CD4-positive, alpha-beta T cell treated with Interleukin-17A for 4 hours (primary cell): ENCODE measurements at regions not wholly inside any gene's neighbourhood (a gene's known extent, or its start where the extent isn't known, plus 50 kb on each side); places are given as distances from the start of the nearest gene placed in this dataset.
A peak's percentile ranks its signal among the peaks of the same experiment; 100 is the strongest.

Source experiments
- DNase-seq: peaks from one replicate; pipeline ENCODE4 v3.0.0-alpha.2; 2020; ENCODE audit warnings: mixed read lengths

DNA sequence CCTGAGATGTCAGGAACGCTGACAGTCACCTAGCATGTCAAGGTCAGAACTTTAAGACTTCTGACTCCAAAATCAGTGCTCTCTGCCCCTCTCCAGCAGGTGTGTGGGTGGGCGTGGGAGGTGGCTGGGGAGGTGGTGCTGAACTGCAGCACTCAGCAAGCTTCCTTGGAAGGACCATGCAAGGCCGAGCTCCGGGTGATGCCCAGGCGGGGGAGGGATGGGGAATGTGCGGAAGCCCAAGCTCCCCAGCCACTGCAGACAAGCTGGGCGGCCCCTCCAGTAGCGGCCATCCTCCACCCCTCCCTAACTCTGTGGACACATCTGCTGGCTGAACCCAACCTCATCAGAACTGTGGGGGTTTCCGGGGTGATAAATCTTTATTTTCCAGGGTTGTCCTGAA lies 296.6 kb downstream of the TLE3 start:
- no peak for DNase-seq

- DNase-seq = no peak
Measured at GRCh38 chr15:69802432-69802831, 295.3 kb downstream of the TLE3 start.

DNA sequence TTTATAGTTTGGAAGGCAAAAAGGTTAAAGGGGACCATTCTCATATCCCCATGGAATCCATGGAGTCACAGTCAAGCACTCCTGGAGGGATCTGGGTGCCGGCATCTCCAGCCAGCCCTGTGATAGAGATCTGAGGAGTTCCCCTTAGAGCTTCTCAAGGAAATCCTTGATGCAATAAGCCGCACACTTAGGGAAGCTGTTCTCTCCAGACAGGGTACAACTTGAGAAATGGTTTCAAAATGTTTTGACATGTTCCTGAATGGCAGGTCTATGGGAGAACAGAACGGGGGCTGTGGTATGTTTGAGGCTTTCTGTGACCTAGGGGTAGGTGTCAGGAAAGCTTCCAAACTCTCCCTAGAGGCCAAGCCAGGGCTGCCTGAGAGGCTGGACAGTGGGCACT lies 292.9 kb downstream of the TLE3 start:
- no peak for DNase-seq

- no peak for DNase-seq
Measured at GRCh38 chr15:69805248-69805953, 292.3 kb downstream of the TLE3 start.

- DNase-seq = no peak
Measured at GRCh38 chr15:69806287-69806915, 291.3 kb downstream of the TLE3 start.

- DNase-seq = peak; percentile 49
Measured at GRCh38 chr15:69807721-69808120, 290.0 kb downstream of the TLE3 start.

- no peak for DNase-seq
Measured at GRCh38 chr15:69808756-69809155, 289.0 kb downstream of the TLE3 start.

- DNase-seq = no peak
Measured at GRCh38 chr15:69809421-69809820, 288.3 kb downstream of the TLE3 start.

- DNase-seq = no peak
Measured at GRCh38 chr15:69810431-69811354, 287.0 kb downstream of the TLE3 start.

GRCh38 chr15:69812861-69813261 lies 284.9 kb downstream of the TLE3 start:
- no peak for DNase-seq

DNA sequence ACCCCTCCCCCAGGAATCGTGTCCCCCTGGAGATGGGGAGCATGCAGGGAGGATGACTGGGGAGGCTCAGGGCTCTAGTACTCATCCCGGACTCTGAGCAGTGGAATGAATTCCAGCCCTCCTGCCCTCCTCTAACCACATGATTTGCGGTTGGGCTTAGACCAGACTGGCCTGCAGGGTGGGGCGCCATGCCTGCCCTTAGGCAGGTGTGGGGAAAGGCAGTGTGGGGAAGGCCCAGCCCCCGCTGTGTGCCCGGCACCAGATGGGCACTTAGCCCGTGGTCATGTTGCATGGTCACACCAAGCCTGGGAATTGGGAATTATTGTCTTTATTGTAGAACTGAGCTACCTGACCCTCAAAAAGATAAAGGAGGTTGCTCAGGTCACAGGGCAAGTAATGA lies 283.8 kb downstream of the TLE3 start:
- DNase-seq = no peak

DNA sequence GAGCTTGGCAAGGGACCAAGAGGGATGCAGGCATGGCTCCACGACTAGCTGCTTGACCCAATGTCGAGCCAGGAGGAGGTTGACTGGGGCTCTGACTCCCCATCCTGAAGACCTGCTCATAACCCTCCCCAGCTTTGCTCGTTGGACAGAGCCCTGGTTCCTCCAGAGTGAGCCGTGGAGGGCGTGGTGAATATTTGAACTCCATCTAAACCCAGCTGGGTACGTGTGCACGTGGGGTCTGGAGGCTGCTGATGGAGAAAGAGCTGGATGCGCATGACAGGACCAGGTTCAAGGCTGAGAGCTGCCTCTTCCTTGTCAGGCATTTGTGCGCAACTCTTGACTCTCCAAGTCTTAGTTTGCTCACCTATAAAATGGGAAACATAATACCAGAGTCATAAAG lies 282.8 kb downstream of the TLE3 start:
- no peak for DNase-seq

GRCh38 chr15:69815793-69816192 lies 281.9 kb downstream of the TLE3 start:
- DNase-seq = no peak

GRCh38 chr15:69816522-69816921 lies 281.2 kb downstream of the TLE3 start:
- no peak for DNase-seq

GRCh38 chr15:69818529-69818928 lies 279.2 kb downstream of the TLE3 start:
- DNase-seq = no peak

GRCh38 chr15:69819371-69819770 lies 278.3 kb downstream of the TLE3 start:
- no peak for DNase-seq

DNA sequence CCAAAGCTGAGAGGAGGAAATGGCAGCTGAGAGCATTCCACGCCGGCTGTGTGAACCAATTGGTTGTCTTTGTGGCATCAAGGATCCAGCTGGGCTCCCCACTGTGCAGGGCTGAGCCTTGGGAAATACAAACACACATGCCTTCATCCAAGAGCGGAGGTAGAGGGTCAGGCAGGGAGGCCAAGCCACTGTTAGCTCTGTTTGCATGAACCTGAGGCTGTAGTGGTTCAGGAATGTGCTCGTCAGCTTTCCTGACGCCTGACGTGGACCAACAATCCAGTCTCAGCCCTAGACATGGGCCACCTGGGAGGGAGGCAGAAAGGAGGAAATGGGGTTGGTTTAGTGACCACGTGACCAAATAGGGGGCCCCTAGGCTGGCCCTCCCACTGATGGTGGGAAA lies 276.9 kb downstream of the TLE3 start:
- DNase-seq = no peak

DNA sequence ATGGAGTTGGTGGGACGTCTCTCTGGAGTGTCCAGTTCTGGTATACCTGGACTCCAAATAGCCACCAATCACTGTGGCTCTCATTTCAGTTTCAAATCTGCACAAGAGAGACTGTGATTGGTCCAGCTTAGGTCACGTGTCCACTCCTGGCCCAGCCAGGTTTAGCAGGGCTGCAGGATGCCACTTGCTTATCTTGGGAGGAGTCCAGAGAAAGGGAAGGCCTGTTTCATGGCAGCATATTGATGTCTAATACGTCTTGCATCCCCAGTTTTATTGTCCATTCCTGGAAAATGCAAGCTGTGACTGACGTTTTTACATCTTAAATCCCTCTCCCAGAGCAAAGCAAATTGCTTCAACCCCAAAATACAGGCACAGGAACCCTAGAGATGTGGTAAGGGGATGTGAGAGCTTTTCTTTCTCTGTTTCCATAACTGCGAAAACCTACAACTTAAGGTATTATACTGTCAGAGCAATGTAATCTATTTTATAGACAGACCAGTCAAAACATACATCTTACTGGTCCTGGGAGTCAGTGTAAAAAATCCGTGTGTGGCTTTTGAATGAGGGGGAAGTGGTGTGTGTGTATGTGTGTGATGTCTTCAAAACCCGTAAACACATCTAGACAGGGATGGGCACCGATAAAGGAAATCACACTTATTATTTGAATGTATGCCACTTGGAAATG lies 274.4 kb downstream of the TLE3 start:
- DNase-seq = no peak

DNA sequence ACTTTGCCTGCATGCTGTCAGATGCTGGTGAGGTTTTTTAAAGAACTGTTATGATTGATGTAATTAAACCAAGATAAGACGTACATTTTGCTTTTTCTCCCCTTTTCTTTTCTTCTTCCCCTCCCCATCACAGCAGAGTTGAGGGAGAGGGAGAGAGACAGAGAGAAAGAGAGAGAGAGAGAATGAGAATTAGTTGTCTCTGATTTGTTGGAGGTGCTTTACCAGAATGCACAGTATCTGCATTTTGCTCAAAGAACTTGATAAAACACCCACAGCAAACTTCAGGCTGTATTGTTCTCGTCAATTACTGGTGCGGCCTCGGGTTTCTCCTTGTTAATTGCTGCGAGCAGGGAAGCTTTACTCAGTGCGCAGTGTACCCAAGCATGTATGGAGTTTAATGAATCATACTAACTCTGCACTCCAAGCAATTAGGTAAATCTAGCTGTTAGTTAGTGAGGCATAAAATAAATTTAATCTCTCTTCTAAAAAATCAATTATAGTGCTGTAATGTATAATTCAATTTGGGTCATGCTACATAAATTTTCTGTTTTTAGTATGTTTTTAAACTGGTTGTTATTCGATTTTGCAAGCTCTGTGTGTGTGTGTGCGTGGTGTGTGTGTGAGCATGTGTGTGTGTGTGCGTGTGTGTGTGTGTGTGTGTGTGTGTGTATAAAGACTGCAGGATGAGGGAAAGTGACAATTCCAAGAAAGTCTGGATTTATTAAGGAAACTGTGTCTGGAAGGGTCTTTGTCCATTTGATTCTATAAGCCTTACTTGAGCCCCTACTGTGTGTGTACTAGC lies 273.4 kb downstream of the TLE3 start:
- no peak for DNase-seq

GRCh38 chr15:69824877-69825406 lies 272.8 kb downstream of the TLE3 start:
- no peak for DNase-seq

GRCh38 chr15:69825941-69826818 lies 271.5 kb downstream of the TLE3 start:
- no peak for DNase-seq
